GM21526 (cell line): ENCODE measurements at regions not wholly inside any gene's neighbourhood (a gene's known extent, or its start where the extent isn't known, plus 50 kb on each side); places are given as distances from the start of the nearest gene placed in this dataset.

Source experiments
- ATAC-seq: cut with Tn5 transposase; IDR thresholded peaks from one replicate; pipeline ENCODE4 v1.9.1; 2021; ENCODE audit warnings: moderate library complexity; ENCODE audit not compliant: unreplicated experiment, low FRiP score

- no peak for ATAC-seq
Observed at GRCh38 chr10:78404296-78404695, 370.6 kb downstream of the RPS24 start.

- ATAC-seq = no peak
Observed at GRCh38 chr10:78405231-78405630, 371.6 kb downstream of the RPS24 start.

- ATAC-seq = no peak
Observed at GRCh38 chr10:78405736-78406135, 372.1 kb downstream of the RPS24 start.

- no peak for ATAC-seq
Observed at GRCh38 chr10:78406648-78407008, 373.0 kb downstream of the RPS24 start.

- ATAC-seq = peak; percentile 85
Observed at GRCh38 chr10:78407009-78407711, 373.5 kb downstream of the RPS24 start.

GRCh38 chr10:78407966-78408365, 374.3 kb downstream of the RPS24 start:
- no peak for ATAC-seq

- no peak for ATAC-seq
Observed at GRCh38 chr10:78408671-78409472, 375.2 kb downstream of the RPS24 start.

- no peak for ATAC-seq
Observed at GRCh38 chr10:78410046-78410965, 376.6 kb downstream of the RPS24 start.

GRCh38 chr10:78411716-78412115, 378.1 kb downstream of the RPS24 start:
- ATAC-seq = no peak

GRCh38 chr10:78412605-78413004, 378.9 kb downstream of the RPS24 start:
- ATAC-seq = no peak

GRCh38 chr10:78413076-78414055, 379.7 kb downstream of the RPS24 start:
- no peak for ATAC-seq

- no peak for ATAC-seq
Observed at GRCh38 chr10:78414380-78414779, 380.7 kb downstream of the RPS24 start.

GRCh38 chr10:78415111-78415510, 381.4 kb downstream of the RPS24 start:
- ATAC-seq = no peak

GRCh38 chr10:78416031-78417011, 382.7 kb downstream of the RPS24 start:
- no peak for ATAC-seq

GRCh38 chr10:78417425-78418370, 384.0 kb downstream of the RPS24 start:
- no peak for ATAC-seq

GRCh38 chr10:78419481-78420265, 386.0 kb downstream of the RPS24 start:
- ATAC-seq = no peak
